Gastroesophageal sphincter (tissue), 4 donors: ENCODE measurements at regions not wholly inside any gene's neighbourhood (a gene's known extent, or its start where the extent isn't known, plus 50 kb on each side); places are given as distances from the start of the nearest gene placed in this dataset.

ENCODE experiments used
- ATAC-seq: fragments of 150-250 bp; one replicate; pipeline ENCODE4 v1.9.1; 2016; ENCODE audit warnings: mild to moderate bottlenecking, moderate library complexity
- H3K27ac ChIP-seq, 4 donors: fragments of 200-600 bp; sonication (generic) in 3 of 4; 1 replicate in 3 of 4; 2 replicates in 1 of 4; pipeline ENCODE4 v1.5.1; 2016 to 2019
- H3K27me3 ChIP-seq: fragments of 200-600 bp; sonication (generic); one replicate; pipeline ENCODE4 v1.5.1; 2019
- H3K36me3 ChIP-seq, 2 donors: fragments of 200-600 bp; sonication (generic); one replicate each; pipeline ENCODE4 v1.5.1; 2019; ENCODE audit warnings: control low read depth in 1 of 2
- H3K4me1 ChIP-seq, 3 donors: fragments of 200-600 bp; sonication (generic); 1 replicate in 2 of 3; 2 replicates in 1 of 3; pipeline ENCODE4 v1.5.1; 2016 to 2019; ENCODE audit warnings: control low read depth in 2 of 3
- H3K4me3 ChIP-seq, 2 donors: fragments of 200-600 bp; sonication (generic); one replicate each; pipeline ENCODE4 v1.5.1; 2019; ENCODE audit warnings: mild to moderate bottlenecking in 1 of 2, moderate library complexity in 1 of 2
- H3K9me3 ChIP-seq, 3 donors: fragments of 200-600 bp; sonication (generic); one replicate each; pipeline ENCODE4 v1.5.1; 2017 to 2019; ENCODE audit warnings: control low read depth in 2 of 3
- EP300 ChIP-seq: sonication (generic); formaldehyde crosslinking; IDR thresholded peaks from one replicate; pipeline ENCODE4 v1.6.1; 2017; ENCODE audit warnings: antibody characterized with exemption, mild to moderate bottlenecking
- POLR2A ChIP-seq, 2 donors: fragments of 450-650 bp; IDR thresholded peaks; one replicate each; pipeline ENCODE4 v1.6.1; 2017; ENCODE audit warnings: antibody characterized with exemption in 2 of 2, mild to moderate bottlenecking in 2 of 2, moderate library complexity in 1 of 2
- POLR2AphosphoS5 ChIP-seq: sonication (generic); formaldehyde crosslinking; IDR thresholded peaks from one replicate; pipeline ENCODE4 v1.6.1; 2017; ENCODE audit warnings: antibody characterized with exemption
- WGBS, 2 donors: methylation state at CpG; one replicate each; pipeline ENCODE4 v1.1.5; 2018; ENCODE audit warnings: low coverage in 1 of 2; 5-methylcytosine and 5-hydroxymethylcytosine counted together
- TF ChIP-seq, protein P1 (sequence below), 4 experiments: fragments of 200-600 bp in 2 of 4; fragments of 450-650 bp in 2 of 4; sonication (generic) in 1 of 4; IDR thresholded peaks; one replicate each; pipeline ENCODE4 v1.5.1; 2017 to 2019; ENCODE audit warnings: antibody characterized with exemption in 4 of 4, mild to moderate bottlenecking in 2 of 4, moderate library complexity in 2 of 4

GRCh38 chr1:222223010-222223409, 324.9 kb downstream of the HHIPL2 start:
- H3K27me3 ChIP-seq: no peaks in the 10 kb centered on the region
- no peaks in the 10 kb centered on the region for H3K36me3 ChIP-seq
- TF ChIP-seq POLR2AphosphoS5 (no peak), POLR2A (IDR thresholded peaks at IDR 0.05) (no peak), EP300 (no peak)
- TF ChIP-seq, protein P1, sequence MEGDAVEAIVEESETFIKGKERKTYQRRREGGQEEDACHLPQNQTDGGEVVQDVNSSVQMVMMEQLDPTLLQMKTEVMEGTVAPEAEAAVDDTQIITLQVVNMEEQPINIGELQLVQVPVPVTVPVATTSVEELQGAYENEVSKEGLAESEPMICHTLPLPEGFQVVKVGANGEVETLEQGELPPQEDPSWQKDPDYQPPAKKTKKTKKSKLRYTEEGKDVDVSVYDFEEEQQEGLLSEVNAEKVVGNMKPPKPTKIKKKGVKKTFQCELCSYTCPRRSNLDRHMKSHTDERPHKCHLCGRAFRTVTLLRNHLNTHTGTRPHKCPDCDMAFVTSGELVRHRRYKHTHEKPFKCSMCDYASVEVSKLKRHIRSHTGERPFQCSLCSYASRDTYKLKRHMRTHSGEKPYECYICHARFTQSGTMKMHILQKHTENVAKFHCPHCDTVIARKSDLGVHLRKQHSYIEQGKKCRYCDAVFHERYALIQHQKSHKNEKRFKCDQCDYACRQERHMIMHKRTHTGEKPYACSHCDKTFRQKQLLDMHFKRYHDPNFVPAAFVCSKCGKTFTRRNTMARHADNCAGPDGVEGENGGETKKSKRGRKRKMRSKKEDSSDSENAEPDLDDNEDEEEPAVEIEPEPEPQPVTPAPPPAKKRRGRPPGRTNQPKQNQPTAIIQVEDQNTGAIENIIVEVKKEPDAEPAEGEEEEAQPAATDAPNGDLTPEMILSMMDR (IDR thresholded peaks at IDR 0.05): no peak
- 90 to 100% methylated on average over 1 of the region's 1 CpG for WGBS, 2 donors
- H3K27ac ChIP-seq: no peak overlapping the region
- no peak overlapping the region for H3K4me3 ChIP-seq
- no peak for ATAC-seq
- H3K4me1 ChIP-seq: peaks cover 2 to 20% (median 3%) of the 10 kb centered on the region in 3 donors
- H3K9me3 ChIP-seq: peaks cover 0 to 11% (median 0%) of the 10 kb centered on the region in 3 donors

DNA sequence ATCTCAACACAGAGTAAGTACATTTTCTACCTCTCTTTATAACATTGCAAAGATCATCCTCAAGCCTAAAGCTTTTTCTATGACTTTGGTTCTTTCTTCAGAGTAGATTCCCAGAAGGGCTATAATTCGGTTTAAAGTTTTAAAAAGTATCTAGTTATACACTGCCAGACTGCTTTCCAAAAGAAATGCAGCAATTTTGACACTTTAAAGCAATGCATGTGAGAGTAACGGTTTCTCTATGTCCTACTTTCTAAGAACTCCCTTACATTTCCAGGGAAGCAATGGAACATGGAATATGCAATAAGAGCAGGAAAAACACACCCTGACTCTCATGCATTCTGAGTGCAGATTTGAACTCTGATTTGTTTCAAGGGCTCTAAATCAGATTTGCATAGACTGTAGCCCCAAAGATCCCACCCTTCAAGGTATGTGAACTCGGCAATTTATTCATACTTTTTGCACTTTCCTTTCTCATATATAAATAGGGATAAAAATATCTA, 331.6 kb downstream of the HHIPL2 start:
- Histone ChIP-seq H3K27ac (no peak overlapping the region), H3K9me3 (peaks cover 0 to 11% (median 0%) of the 10 kb centered on the region in 3 donors), H3K4me3 (no peak overlapping the region), H3K27me3 (no peaks in the 10 kb centered on the region), H3K4me1 (no peaks in the 10 kb centered on the region), H3K36me3 (no peaks in the 10 kb centered on the region)
- no peak for ATAC-seq
- TF ChIP-seq EP300 (no peak), POLR2AphosphoS5 (no peak), POLR2A (IDR thresholded peaks at IDR 0.05) (no peak)
- TF ChIP-seq, protein P1 (IDR thresholded peaks at IDR 0.05): no peak
- WGBS, 2 donors: 70 to 78% methylated on average over 3 of the region's 3 CpGs

DNA sequence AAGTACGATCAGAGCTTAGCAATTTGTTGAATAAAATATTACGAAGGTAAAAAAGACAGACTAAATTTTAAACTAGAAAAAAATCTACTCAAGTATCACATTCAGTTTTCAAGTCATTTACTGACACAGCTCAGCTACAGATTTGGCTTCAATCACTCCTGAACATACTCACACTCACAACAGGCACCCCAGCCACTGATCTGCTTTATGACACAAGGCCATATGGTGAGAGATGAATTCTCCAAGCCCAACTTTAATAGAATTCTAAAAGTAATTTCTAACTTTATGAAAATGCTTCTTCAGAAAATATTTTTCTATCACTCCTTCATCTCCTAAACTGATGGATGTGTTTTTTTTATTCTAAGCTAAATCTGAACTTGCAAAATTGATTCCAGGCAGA, 337.1 kb downstream of the HHIPL2 start:
- ATAC-seq: no peak
- no peaks in the 10 kb centered on the region for H3K36me3 ChIP-seq
- TF ChIP-seq POLR2A (IDR thresholded peaks at IDR 0.05) (no peak), POLR2AphosphoS5 (no peak), EP300 (no peak)
- TF ChIP-seq, protein P1 (IDR thresholded peaks at IDR 0.05): no peak
- no peaks in the 10 kb centered on the region for H3K4me1 ChIP-seq
- H3K9me3 ChIP-seq: no peaks in the 10 kb centered on the region
- H3K4me3 ChIP-seq: no peak overlapping the region
- WGBS, 2 donors: 81 to 94% methylated on average over 2 of the region's 2 CpGs
- H3K27ac ChIP-seq: no peak overlapping the region
- no peaks in the 10 kb centered on the region for H3K27me3 ChIP-seq

DNA sequence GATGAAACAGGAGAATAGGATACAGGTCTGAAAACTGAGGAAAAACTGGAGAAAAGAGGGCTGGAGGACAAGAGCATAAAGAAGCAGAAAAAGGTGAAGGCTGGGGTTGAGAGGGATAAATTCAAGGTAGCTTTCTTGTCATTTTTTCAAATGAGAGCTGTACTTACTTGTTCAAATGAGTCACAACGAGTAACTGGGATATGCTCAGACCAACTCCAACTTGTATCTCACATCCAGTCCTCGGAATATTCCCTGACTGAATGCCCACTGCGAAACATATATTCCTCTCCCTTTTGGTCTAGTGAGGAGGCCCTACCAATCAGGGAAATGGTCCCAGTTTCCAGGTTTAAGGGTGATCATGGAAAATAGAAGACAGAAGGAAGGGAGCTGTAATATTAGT, 343.4 kb downstream of the HHIPL2 start:
- Histone ChIP-seq H3K4me1 (no peaks in the 10 kb centered on the region), H3K27ac (no peak overlapping the region), H3K36me3 (no peaks in the 10 kb centered on the region), H3K4me3 (no peak overlapping the region), H3K27me3 (no peaks in the 10 kb centered on the region), H3K9me3 (no peaks in the 10 kb centered on the region)
- no peak for ATAC-seq
- 90 to 96% methylated on average over 3 of the region's 3 CpGs for WGBS, 2 donors
- TF ChIP-seq POLR2AphosphoS5 (no peak), EP300 (no peak), POLR2A (IDR thresholded peaks at IDR 0.05) (no peak)
- TF ChIP-seq, protein P1 (IDR thresholded peaks at IDR 0.05): no peak

DNA sequence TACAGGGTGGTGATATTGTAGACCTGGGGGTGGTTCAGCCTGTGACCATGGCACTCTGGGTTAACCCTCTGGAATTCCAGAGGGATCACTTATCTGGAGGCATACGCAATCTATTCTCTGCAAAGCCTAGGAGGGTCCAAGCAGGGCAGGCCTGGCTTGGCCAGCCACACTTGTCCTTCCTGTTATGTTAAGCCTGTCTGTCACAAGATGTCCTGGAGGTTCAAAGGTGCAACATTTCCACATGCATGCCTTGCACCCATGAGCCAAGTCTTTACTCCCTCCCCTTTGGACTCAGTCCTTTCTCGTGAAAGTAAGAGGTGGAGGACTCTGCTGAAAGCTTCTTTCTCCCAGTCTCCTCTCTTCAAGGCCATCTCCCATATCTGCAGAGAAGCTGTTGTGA, 345.1 kb downstream of the HHIPL2 start:
- Histone ChIP-seq H3K4me1 (no peaks in the 10 kb centered on the region), H3K27me3 (no peaks in the 10 kb centered on the region), H3K9me3 (no peaks in the 10 kb centered on the region), H3K27ac (no peak overlapping the region), H3K4me3 (no peak overlapping the region), H3K36me3 (no peaks in the 10 kb centered on the region)
- TF ChIP-seq POLR2A (IDR thresholded peaks at IDR 0.05): no peak
- no peak for TF ChIP-seq POLR2AphosphoS5
- no peak for TF ChIP-seq EP300
- TF ChIP-seq, protein P1 (IDR thresholded peaks at IDR 0.05): no peak
- no peak for ATAC-seq
- 80 to 84% methylated on average over 1 to 2 of the region's 2 CpGs for whole genome bisulfite sequencing, 2 donors
